HEK293T (cell line): ENCODE measurements at regions not wholly inside any gene's neighbourhood (a gene's known extent, or its start where the extent isn't known, plus 50 kb on each side); places are given as distances from the start of the nearest gene placed in this dataset.
"Not testable (repeated sequence)": the region's sequence is repeated elsewhere in the genome, so short reads cannot be mapped to it uniquely, and the experiment has no call there.

Experiments used
- CTCF ChIA-PET: fragments of 350-600 bp; formaldehyde crosslinking; extraction: SDS; loops from one replicate; lab custom pipeline; 2021; ENCODE audit warnings: antibody characterized with exemption, inconsistent platforms; lab: Yijun Ruan, JAX
- POLR2A ChIA-PET: fragments of 350-600 bp; formaldehyde crosslinking; extraction: SDS; loops from one replicate; lab custom pipeline; 2020; ENCODE audit warnings: antibody characterized with exemption, inconsistent platforms; lab: Yijun Ruan, JAX
- DNase-seq: peaks from one replicate; pipeline ENCODE4 v3.0.0; 2012; ENCODE audit warnings: mixed read lengths; ENCODE audit errors: extremely low spot score
- ARNT ChIP-seq: fragments of 450-650 bp; IDR thresholded peaks from 2 replicates; pipeline ENCODE4 v1.6.1; 2017; ENCODE audit warnings: mild to moderate bottlenecking
- BHLHE40 ChIP-seq: fragments of 450-650 bp; IDR thresholded peaks from 2 replicates; pipeline ENCODE4 v1.6.1; 2016; ENCODE audit warnings: mild to moderate bottlenecking, moderate library complexity, borderline replicate concordance
- CTBP1 ChIP-seq: fragments of 450-650 bp; IDR thresholded peaks from 2 replicates; pipeline ENCODE4 v1.6.1; 2016; ENCODE audit warnings: borderline replicate concordance
- ELF4 ChIP-seq: fragments of 450-650 bp; IDR thresholded peaks from 2 replicates; pipeline ENCODE4 v1.6.1; 2017; ENCODE audit warnings: antibody characterized with exemption
- FOXA1 ChIP-seq: fragments of 450-650 bp; IDR thresholded peaks from 2 replicates; pipeline ENCODE4 v1.6.1; 2016; ENCODE audit warnings: mild to moderate bottlenecking
- FOXK2 ChIP-seq: fragments of 450-650 bp; IDR thresholded peaks from 2 replicates; pipeline ENCODE4 v1.6.1; 2016; ENCODE audit warnings: mild to moderate bottlenecking
- FOXM1 ChIP-seq: fragments of 450-650 bp; IDR thresholded peaks from 2 replicates; pipeline ENCODE4 v1.6.1; 2017; ENCODE audit warnings: mild to moderate bottlenecking, borderline replicate concordance
- HDGF ChIP-seq: fragments of 450-650 bp; IDR thresholded peaks from 2 replicates; pipeline ENCODE4 v1.6.1; 2017; ENCODE audit warnings: antibody characterized with exemption, borderline replicate concordance
- L3MBTL2 ChIP-seq: fragments of 450-650 bp; conservative IDR thresholded peaks from 2 replicates; pipeline ENCODE4 v1.6.1; 2016; ENCODE audit warnings: mild to moderate bottlenecking
- LEF1 ChIP-seq: fragments of 450-650 bp; IDR thresholded peaks from 2 replicates; pipeline ENCODE4 v1.6.1; 2017; ENCODE audit warnings: mild to moderate bottlenecking, borderline replicate concordance
- NFRKB ChIP-seq: fragments of 450-650 bp; IDR thresholded peaks from 2 replicates; pipeline ENCODE4 v1.6.1; 2016; ENCODE audit warnings: mild to moderate bottlenecking, moderate library complexity
- PKNOX1 ChIP-seq: fragments of 450-650 bp; IDR thresholded peaks from 2 replicates; pipeline ENCODE4 v1.6.1; 2016
- SP1 ChIP-seq: fragments of 450-650 bp; IDR thresholded peaks from 2 replicates; pipeline ENCODE4 v1.6.1; 2017
- SUZ12 ChIP-seq: fragments of 450-650 bp; IDR thresholded peaks from 2 replicates; pipeline ENCODE4 v1.6.1; 2016; ENCODE audit warnings: mild to moderate bottlenecking
- TARDBP ChIP-seq: fragments of 450-650 bp; IDR thresholded peaks from 2 replicates; pipeline ENCODE4 v1.6.1; 2016
- ZNF384 ChIP-seq: fragments of 450-650 bp; IDR thresholded peaks from 2 replicates; pipeline ENCODE4 v1.6.1; 2016

- ChIA-PET POLR2A (no interaction called here), CTCF (no interaction called here)
- DNase-seq: no peak
- TF ChIP-seq SUZ12 (no peak), HDGF (no peak), SP1 (no peak), CTBP1 (no peak), ELF4 (no peak), L3MBTL2 (no peak), NFRKB (no peak), FOXM1 (no peak), TARDBP (no peak), ARNT (no peak), PKNOX1 (no peak), FOXA1 (no peak), ZNF384 (no peak), LEF1 (no peak), BHLHE40 (no peak), FOXK2 (no peak)
These were observed 158.4 kb upstream of the TPRG1 start for GRCh38 chr3:189013224-189013888.

GRCh38 chr3:189014526-189014925 lies 157.2 kb upstream of the TPRG1 start:
- ChIA-PET POLR2A (no interaction called here), CTCF (no interaction called here)
- TF ChIP-seq FOXM1 (no peak), ZNF384 (no peak), L3MBTL2 (no peak), PKNOX1 (no peak), CTBP1 (no peak), ELF4 (no peak), HDGF (no peak), TARDBP (no peak), SUZ12 (no peak), NFRKB (no peak)
- DNase-seq: no peak

- DNase-seq, CTCF ChIA-PET, POLR2A ChIA-PET: not testable (repeated sequence)
These were observed 148.9 kb upstream of the TPRG1 start for GRCh38 chr3:189022576-189023466.

GRCh38 chr3:189025866-189026265 lies 145.9 kb upstream of the TPRG1 start:
- ChIA-PET POLR2A (no interaction called here), CTCF (no interaction called here)
- DNase-seq: no peak
- TF ChIP-seq FOXK2 (no peak), ZNF384 (no peak), TARDBP (no peak), PKNOX1 (no peak), BHLHE40 (no peak), SP1 (no peak), L3MBTL2 (no peak)

- DNase-seq: no peak
- ChIA-PET POLR2A (no interaction called here), CTCF (no interaction called here)
- TF ChIP-seq ELF4 (no peak), HDGF (no peak), FOXM1 (no peak), FOXA1 (no peak), CTBP1 (no peak), BHLHE40 (no peak), FOXK2 (no peak), L3MBTL2 (no peak), LEF1 (no peak), ARNT (no peak), SP1 (no peak), TARDBP (no peak), PKNOX1 (no peak), ZNF384 (no peak), NFRKB (no peak)
These were observed 144.1 kb upstream of the TPRG1 start for GRCh38 chr3:189027626-189028155.
